ENCODE measurements at regions not wholly inside any gene's neighbourhood (a gene's known extent, or its start where the extent isn't known, plus 50 kb on each side); places are given as distances from the start of the nearest gene placed in this dataset.

GRCh38 chr12:19030180-19030579, 99.4 kb upstream of the PLEKHA5 start:
- no peak overlapping the region for H3K27ac ChIP-seq
- DNase-seq (ENCODE audit: low spot score), result no peak
- H3K4me3 ChIP-seq, result no peak overlapping the region
- TF ChIP-seq CTCF (IDR thresholded peaks at IDR 0.05), result no peak

GRCh38 chr12:19030603-19031002, 98.9 kb upstream of the PLEKHA5 start:
- no peak overlapping the region for H3K4me3 ChIP-seq
- TF ChIP-seq CTCF (IDR thresholded peaks at IDR 0.05), result no peak
- H3K27ac ChIP-seq, result no peak overlapping the region
- no peak for DNase-seq (ENCODE audit: low spot score)

GRCh38 chr12:19031032-19031431, 98.5 kb upstream of the PLEKHA5 start:
- H3K4me3 ChIP-seq, result no peak overlapping the region
- no peak for DNase-seq (ENCODE audit: low spot score)
- no peak for TF ChIP-seq CTCF (IDR thresholded peaks at IDR 0.05)
- no peak overlapping the region for H3K27ac ChIP-seq

GRCh38 chr12:19032826-19033225, 96.7 kb upstream of the PLEKHA5 start:
- no peak for TF ChIP-seq CTCF (IDR thresholded peaks at IDR 0.05)
- no peak overlapping the region for H3K27ac ChIP-seq
- no peak for DNase-seq (ENCODE audit: low spot score)
- no peak overlapping the region for H3K4me3 ChIP-seq

GRCh38 chr12:19033244-19033643, 96.3 kb upstream of the PLEKHA5 start:
- H3K27ac ChIP-seq, result no peak overlapping the region
- TF ChIP-seq CTCF (IDR thresholded peaks at IDR 0.05), result no peak
- DNase-seq (ENCODE audit: low spot score), result no peak
- no peak overlapping the region for H3K4me3 ChIP-seq

GRCh38 chr12:19034937-19035336, 94.6 kb upstream of the PLEKHA5 start:
- Histone ChIP-seq H3K27ac (no peak overlapping the region), H3K4me3 (no peak overlapping the region)
- no peak for DNase-seq (ENCODE audit: low spot score)
- no peak for TF ChIP-seq CTCF (IDR thresholded peaks at IDR 0.05)

GRCh38 chr12:19035536-19035935, 94.0 kb upstream of the PLEKHA5 start:
- Histone ChIP-seq H3K4me3 (no peak overlapping the region), H3K27ac (no peak overlapping the region)
- DNase-seq (ENCODE audit: low spot score), result no peak
- no peak for TF ChIP-seq CTCF (IDR thresholded peaks at IDR 0.05)
